H1 (cell line): ENCODE measurements at regions not wholly inside any gene's neighbourhood (a gene's known extent, or its start where the extent isn't known, plus 50 kb on each side); places are given as distances from the start of the nearest gene placed in this dataset.

Source experiments
- HDAC2 ChIP-seq, 2 experiments: fragments of 300-600 bp in 1 of 2; sonication (generic) in 1 of 2; IDR thresholded peaks; 2 replicates each; pipeline ENCODE4 v1.6.1; 2011 to 2012; ENCODE audit warnings: low read depth in 2 of 2, low read length in 2 of 2, mild to moderate bottlenecking in 2 of 2, moderate library complexity in 2 of 2, borderline replicate concordance in 1 of 2, inconsistent platforms in 1 of 2
- SIX5 ChIP-seq: IDR thresholded peaks from 2 replicates; pipeline ENCODE4 v1.6.1; 2011; ENCODE audit warnings: mild to moderate bottlenecking, low read depth, low read length
- SRF ChIP-seq: IDR thresholded peaks from 2 replicates; pipeline ENCODE4 v1.6.1; 2011; ENCODE audit warnings: mild to moderate bottlenecking, low read depth, low read length, moderate library complexity

DNA sequence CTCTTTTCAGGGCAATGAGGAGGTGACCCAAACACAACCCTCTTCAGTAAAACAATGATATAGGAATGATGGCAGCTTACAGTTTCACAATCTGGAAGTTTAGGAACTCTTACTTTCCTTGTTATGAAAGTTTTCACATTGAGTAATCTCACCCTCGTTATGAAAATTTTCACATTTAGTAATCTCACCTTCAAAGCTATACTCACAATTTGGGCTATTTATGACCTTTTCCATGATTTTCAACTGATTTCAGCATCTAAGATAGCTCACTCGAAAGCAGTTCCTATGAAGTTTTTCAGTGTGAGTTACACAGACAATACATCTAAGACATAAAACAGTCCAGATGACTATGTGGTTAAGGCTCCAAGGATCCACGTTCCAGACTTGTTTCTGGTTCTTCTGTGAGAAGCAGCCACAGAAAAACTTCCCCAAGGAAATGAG, 57.1 kb downstream of the FOXD1 start (continued):
- TF ChIP-seq HDAC2 (IDR thresholded peaks at IDR 0.05; ENCODE audit: borderline replicate concordance in 1 of 2, low read depth in 2 of 2, low read length in 2 of 2) (no peak), SIX5 (no peak), SRF (no peak)
- TF ChIP-seq, all 59 proteins: peak for 0
